ENCODE measurements at regions not wholly inside any gene's neighbourhood (a gene's known extent, or its start where the extent isn't known, plus 50 kb on each side); places are given as distances from the start of the nearest gene placed in this dataset.

GRCh38 chr20:54914995-54915394 lies 439.6 kb downstream of the DOK5 start:
- TF ChIP-seq CTCF (IDR thresholded peaks at IDR 0.05): no peak
- TF ChIP-seq EP300 (IDR thresholded peaks at IDR 0.05): no peak
- no peak for TF ChIP-seq POLR2AphosphoS5 (IDR thresholded peaks at IDR 0.05)
- no peak for TF ChIP-seq POLR2A (IDR thresholded peaks at IDR 0.05)
